ENCODE measurements at regions not wholly inside any gene's neighbourhood (a gene's known extent, or its start where the extent isn't known, plus 50 kb on each side); places are given as distances from the start of the nearest gene placed in this dataset.
A peak's percentile ranks its signal among the peaks of the same experiment; 100 is the strongest.

DNA sequence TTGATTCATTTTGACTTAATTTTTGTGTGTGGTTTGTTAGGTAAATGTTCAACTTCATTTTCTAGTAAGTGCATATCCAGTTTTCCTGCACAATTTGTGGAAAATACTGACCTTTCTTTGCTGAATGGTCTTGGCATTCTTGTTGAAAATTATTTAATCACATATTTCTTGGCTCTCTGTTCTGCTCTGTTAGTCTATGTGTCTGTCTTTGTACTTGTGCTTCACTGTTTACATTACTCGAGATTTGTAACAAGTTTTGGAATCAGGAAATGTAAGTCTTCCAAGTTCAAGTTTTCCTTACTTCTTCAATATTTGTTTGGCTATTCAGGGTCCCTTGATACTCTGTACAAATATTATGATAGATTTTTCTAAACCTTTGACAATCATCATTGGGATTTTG is 838.2 kb upstream of the POM121L12 start:
- Histone ChIP-seq H3K36me3 (ENCODE audit: control insufficient read depth in 2 of 2, insufficient read depth in 1 of 2, low read length in 2 of 2) (no peaks in the 10 kb centered on the region), H3K9me3 (ENCODE audit: control insufficient read depth, insufficient read depth, low read depth, low read length) (no peaks in the 10 kb centered on the region), H3K4me3 (ENCODE audit: low read depth, low read length) (no peak overlapping the region), H3K27ac (ENCODE audit: extremely low read depth, low read depth, low read length) (no peak overlapping the region), H3K4me1 (ENCODE audit: control insufficient read depth, insufficient read depth, low read length) (no peaks in the 10 kb centered on the region)
- POLR2A ChIA-PET = no interaction called here
- CTCF ChIA-PET = no interaction called here
- TF ChIP-seq ZNF23 (tag by site-specific recombination; IDR thresholded peaks at IDR 0.05; ENCODE audit: borderline replicate concordance) = no peak

DNA sequence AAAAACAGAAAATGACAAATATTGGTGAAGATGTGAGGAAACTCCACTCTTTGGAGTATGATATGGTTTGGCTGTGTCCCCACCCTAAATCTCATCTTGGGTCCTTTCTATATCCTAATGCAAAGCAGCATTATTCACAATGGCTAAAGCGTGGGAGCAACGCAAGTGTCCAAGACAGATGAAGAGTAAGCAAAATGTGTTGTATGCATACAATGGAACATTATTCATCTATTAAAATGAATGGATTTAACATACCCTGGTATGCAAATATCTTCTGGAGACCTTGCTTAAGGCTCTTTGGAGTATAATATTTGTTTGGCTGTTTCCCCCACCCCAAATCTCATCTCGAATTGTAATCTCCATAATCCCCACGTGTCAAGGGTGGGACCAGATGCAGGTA is 839.8 kb upstream of the POM121L12 start:
- H3K36me3 ChIP-seq (ENCODE audit: control insufficient read depth in 2 of 2, insufficient read depth in 1 of 2, low read length in 2 of 2) = no peaks in the 10 kb centered on the region
- no peaks in the 10 kb centered on the region for H3K9me3 ChIP-seq (ENCODE audit: control insufficient read depth, insufficient read depth, low read depth, low read length)
- TF ChIP-seq TCF7L2 (IDR thresholded peaks at IDR 0.05; ENCODE audit: borderline replicate concordance, low read depth, low read length) = no peak
- no peak for TF ChIP-seq ZNF677 (tag by site-specific recombination; IDR thresholded peaks at IDR 0.05)
- no peak for TF ChIP-seq GLI2 (tag by site-specific recombination; IDR thresholded peaks at IDR 0.05; ENCODE audit: borderline replicate concordance, low read depth)
- no peaks in the 10 kb centered on the region for H3K4me1 ChIP-seq (ENCODE audit: control insufficient read depth, insufficient read depth, low read length)
- CTCF ChIA-PET = no interaction called here
- H3K27ac ChIP-seq (ENCODE audit: extremely low read depth, low read depth, low read length) = no peak overlapping the region
- POLR2A ChIA-PET = no interaction called here
- H3K4me3 ChIP-seq (ENCODE audit: low read depth, low read length) = no peak overlapping the region

DNA sequence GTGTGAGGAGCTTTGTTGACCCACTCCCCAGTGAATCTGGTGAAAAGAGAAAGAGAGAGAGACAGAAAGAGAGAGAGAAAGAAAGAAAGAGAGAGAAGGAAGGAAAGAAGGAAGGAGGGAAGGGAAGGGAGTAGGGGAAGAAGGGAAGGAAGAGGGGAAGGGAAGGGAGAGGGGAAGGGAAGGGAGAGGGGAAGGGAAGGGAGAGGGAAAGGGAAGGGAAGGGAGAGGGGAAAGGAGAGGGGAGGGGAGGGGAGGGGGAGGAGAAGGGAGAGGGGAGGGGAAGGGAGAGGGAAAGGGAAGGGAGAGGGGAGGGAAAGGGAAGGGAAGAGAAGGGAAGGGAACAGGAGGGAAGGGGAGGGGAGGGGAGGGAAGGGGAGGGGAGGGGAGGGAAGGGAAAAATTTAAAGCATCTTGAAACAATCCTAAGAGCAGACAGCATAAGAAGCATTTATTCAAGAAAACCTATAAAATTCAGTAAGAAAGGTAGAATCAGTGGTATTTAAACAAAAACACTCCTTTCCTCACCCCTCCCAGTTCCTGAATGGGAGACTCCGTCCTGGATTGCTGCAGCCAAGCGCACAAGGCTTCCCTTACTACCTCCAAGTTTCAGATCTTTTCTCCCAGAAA is 846.2 kb upstream of the POM121L12 start:
- POLR2A ChIA-PET = no interaction called here
- Histone ChIP-seq H3K27ac (ENCODE audit: extremely low read depth, low read depth, low read length) (no peak overlapping the region), H3K4me3 (ENCODE audit: low read depth, low read length) (no peak overlapping the region), H3K9me3 (ENCODE audit: control insufficient read depth, insufficient read depth, low read depth, low read length) (no peaks in the 10 kb centered on the region), H3K36me3 (ENCODE audit: control insufficient read depth in 2 of 2, insufficient read depth in 1 of 2, low read length in 2 of 2) (no peaks in the 10 kb centered on the region), H3K4me1 (ENCODE audit: control insufficient read depth, insufficient read depth, low read length) (no peaks in the 10 kb centered on the region)
- TF ChIP-seq ZNF791 (tag by site-specific recombination; IDR thresholded peaks at IDR 0.05) = no peak
- TF ChIP-seq ZNF48 (tag by site-specific recombination; IDR thresholded peaks at IDR 0.05) = no peak
- no peak for TF ChIP-seq ZNF10 (tag by site-specific recombination; IDR thresholded peaks at IDR 0.05)
- no peak for TF ChIP-seq ZNF792 (tag by site-specific recombination; IDR thresholded peaks at IDR 0.05)
- TF ChIP-seq ZNF341 (tag by site-specific recombination; IDR thresholded peaks at IDR 0.05; ENCODE audit: low read depth) = no peak
- TF ChIP-seq ZNF76 (tag by site-specific recombination; IDR thresholded peaks at IDR 0.05; ENCODE audit: borderline replicate concordance, low read depth) = no peak
- no peak for TF ChIP-seq ZNF37A (tag by site-specific recombination; IDR thresholded peaks at IDR 0.05)
- TF ChIP-seq ZNF202 (tag by site-specific recombination; IDR thresholded peaks at IDR 0.05; ENCODE audit: borderline replicate concordance) = no peak
- TF ChIP-seq, protein P1, sequence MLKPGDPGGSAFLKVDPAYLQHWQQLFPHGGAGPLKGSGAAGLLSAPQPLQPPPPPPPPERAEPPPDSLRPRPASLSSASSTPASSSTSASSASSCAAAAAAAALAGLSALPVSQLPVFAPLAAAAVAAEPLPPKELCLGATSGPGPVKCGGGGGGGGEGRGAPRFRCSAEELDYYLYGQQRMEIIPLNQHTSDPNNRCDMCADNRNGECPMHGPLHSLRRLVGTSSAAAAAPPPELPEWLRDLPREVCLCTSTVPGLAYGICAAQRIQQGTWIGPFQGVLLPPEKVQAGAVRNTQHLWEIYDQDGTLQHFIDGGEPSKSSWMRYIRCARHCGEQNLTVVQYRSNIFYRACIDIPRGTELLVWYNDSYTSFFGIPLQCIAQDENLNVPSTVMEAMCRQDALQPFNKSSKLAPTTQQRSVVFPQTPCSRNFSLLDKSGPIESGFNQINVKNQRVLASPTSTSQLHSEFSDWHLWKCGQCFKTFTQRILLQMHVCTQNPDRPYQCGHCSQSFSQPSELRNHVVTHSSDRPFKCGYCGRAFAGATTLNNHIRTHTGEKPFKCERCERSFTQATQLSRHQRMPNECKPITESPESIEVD (tag by site-specific recombination; IDR thresholded peaks at IDR 0.05) = no peak
- no peak for TF ChIP-seq GLI4 (tag by site-specific recombination; IDR thresholded peaks at IDR 0.05)
- CTCF ChIA-PET = no interaction called here

DNA sequence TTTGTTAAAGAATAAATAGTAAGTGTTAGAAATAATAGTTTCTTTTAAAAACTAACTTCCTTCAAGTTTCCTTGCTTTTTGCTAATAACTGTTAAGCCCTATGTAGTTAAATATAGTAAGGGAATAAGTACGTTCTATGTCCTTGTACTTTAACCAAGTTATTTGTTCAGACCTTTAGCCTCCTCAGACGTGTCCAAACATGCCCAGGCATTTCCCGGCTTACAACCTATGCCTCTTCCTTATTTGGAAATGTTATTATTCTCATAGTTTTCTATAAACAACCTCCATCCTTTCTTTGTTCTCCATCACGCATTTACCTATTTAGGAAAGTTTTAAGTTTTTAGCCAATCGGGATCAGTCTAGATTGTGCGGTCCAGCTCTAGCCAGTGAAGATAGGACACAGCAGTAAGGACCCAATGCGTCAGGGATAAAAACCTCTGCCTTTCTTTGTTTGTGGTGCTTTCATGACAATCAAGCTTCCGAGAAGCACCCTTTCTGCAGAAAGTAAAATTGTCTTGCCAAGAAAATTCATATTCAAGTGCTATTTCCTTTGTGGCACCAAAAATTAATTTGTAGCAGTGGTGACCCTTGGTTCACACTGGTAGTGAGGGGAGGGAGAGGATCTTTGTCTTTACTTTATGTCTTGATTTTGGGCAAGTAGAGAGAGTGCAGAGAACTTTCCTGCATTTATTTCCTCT is 851.3 kb upstream of the POM121L12 start:
- CTCF ChIA-PET = interaction anchor here (0.8 kb wide), 1 partner anchor 18 kb away, joined by 3 read pairs; no protein-coding TSS in a partner anchor
- POLR2A ChIA-PET = no interaction called here
- no peaks in the 10 kb centered on the region for H3K36me3 ChIP-seq (ENCODE audit: control insufficient read depth in 2 of 2, insufficient read depth in 1 of 2, low read length in 2 of 2)
- TF ChIP-seq ZFP3 (tag by site-specific recombination; IDR thresholded peaks at IDR 0.05; ENCODE audit: low read depth) (no peak), ZNF707 (tag by site-specific recombination; IDR thresholded peaks at IDR 0.05) (no peak), ZNF626 (tag by site-specific recombination; IDR thresholded peaks at IDR 0.05) (no peak), ZNF768 (tag by site-specific recombination; IDR thresholded peaks at IDR 0.05) (no peak), TRIM28 (IDR thresholded peaks at IDR 0.05; ENCODE audit: borderline replicate concordance, low read length) (peak; percentile 24; the same call in 1 of the 2 replicates), MYNN (tag by site-specific recombination; IDR thresholded peaks at IDR 0.05; ENCODE audit: borderline replicate concordance) (no peak), EGR2 (tag by site-specific recombination; IDR thresholded peaks at IDR 0.05; ENCODE audit: low read depth) (no peak), SETDB1 (IDR thresholded peaks at IDR 0.05; ENCODE audit: insufficient read length, low read length) (peak; percentile 97)
- TF ChIP-seq, protein P2, sequence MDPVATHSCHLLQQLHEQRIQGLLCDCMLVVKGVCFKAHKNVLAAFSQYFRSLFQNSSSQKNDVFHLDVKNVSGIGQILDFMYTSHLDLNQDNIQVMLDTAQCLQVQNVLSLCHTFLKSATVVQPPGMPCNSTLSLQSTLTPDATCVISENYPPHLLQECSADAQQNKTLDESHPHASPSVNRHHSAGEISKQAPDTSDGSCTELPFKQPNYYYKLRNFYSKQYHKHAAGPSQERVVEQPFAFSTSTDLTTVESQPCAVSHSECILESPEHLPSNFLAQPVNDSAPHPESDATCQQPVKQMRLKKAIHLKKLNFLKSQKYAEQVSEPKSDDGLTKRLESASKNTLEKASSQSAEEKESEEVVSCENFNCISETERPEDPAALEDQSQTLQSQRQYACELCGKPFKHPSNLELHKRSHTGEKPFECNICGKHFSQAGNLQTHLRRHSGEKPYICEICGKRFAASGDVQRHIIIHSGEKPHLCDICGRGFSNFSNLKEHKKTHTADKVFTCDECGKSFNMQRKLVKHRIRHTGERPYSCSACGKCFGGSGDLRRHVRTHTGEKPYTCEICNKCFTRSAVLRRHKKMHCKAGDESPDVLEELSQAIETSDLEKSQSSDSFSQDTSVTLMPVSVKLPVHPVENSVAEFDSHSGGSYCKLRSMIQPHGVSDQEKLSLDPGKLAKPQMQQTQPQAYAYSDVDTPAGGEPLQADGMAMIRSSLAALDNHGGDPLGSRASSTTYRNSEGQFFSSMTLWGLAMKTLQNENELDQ (tag by site-specific recombination; IDR thresholded peaks at IDR 0.05; ENCODE audit: low read depth) = no peak
- H3K4me1 ChIP-seq (ENCODE audit: control insufficient read depth, insufficient read depth, low read length) = no peaks in the 10 kb centered on the region
- no peaks in the 10 kb centered on the region for H3K9me3 ChIP-seq (ENCODE audit: control insufficient read depth, insufficient read depth, low read depth, low read length)
- no peak overlapping the region for H3K4me3 ChIP-seq (ENCODE audit: low read depth, low read length)
- H3K27ac ChIP-seq (ENCODE audit: extremely low read depth, low read depth, low read length) = no peak overlapping the region

Measured in HEK293 (cell line).